K562 (cell line): ENCODE measurements at regions not wholly inside any gene's neighbourhood (a gene's known extent, or its start where the extent isn't known, plus 50 kb on each side); places are given as distances from the start of the nearest gene placed in this dataset.
A peak's percentile ranks its signal among the peaks of the same experiment; 100 is the strongest.

Experiments used
- ATAC-seq: fragments of 200-7000 bp; cut with Tn5 transposase; 3 replicates; pipeline ENCODE4 v1.9.1; 2020; ENCODE audit warnings: moderate library complexity
- BruUV-seq: library from RNA; stranded (reverse); fragments of 400-500 nt; replicated peaks from 2 replicates; lab custom pipeline; 2021; lab: Mats Ljungman, UMichigan
- CTCF ChIA-PET: fragments of 300-600 bp; formaldehyde crosslinking; extraction: SDS; loops from one replicate; lab custom pipeline; 2021; ENCODE audit warnings: low intra/inter-chr PET ratio; lab: Yijun Ruan, JAX
- POLR2A ChIA-PET: fragments of 300-600, 350-650 bp; sonication (Branson Sonifier 250); formaldehyde crosslinking; extraction: SDS; loops from one replicate; lab custom pipeline; 2021; ENCODE audit warnings: antibody characterized with exemption, inconsistent platforms; lab: Yijun Ruan, JAX
- DNase-seq, 4 experiments: peaks; one replicate each; pipeline versions ENCODE4 v3.0.0 to v3.0.0-alpha.2; 2011 to 2018; ENCODE audit warnings: low spot score in 3 of 4, mixed read lengths in 3 of 4; ENCODE audit errors: extremely low read depth in 1 of 4
- FAIRE-seq: peaks from 2 replicates; lab custom pipeline; 2011; peaks lifted over from hg19 to GRCh38; lab: Jason Lieb, UNC
- H2AFZ ChIP-seq: 2 replicates; pipeline ENCODE4 v1.6.0; 2011; ENCODE audit warnings: low read depth, low read length, control low read depth, inconsistent platforms
- H3K27ac ChIP-seq: fragments of 200-600 bp; 3 replicates; pipeline ENCODE4 v1.8.0; 2011; ENCODE audit warnings: low read depth, mild to moderate bottlenecking, control low read depth, inconsistent platforms, low read length, moderate library complexity, mixed read lengths; ENCODE audit errors: extremely low read depth
- H3K27me3 ChIP-seq, 2 experiments: fragments of 300-600 bp in 1 of 2; 2 replicates in 1 of 2; 3 replicates in 1 of 2; pipeline versions ENCODE4 v1.6.0 to v1.8.0; 2011; ENCODE audit warnings: inconsistent platforms in 2 of 2, low read length in 2 of 2, mild to moderate bottlenecking in 1 of 2, mixed read lengths in 1 of 2, moderate library complexity in 1 of 2; ENCODE audit not compliant: control insufficient read depth in 2 of 2, insufficient read depth in 2 of 2
- H3K36me3 ChIP-seq: fragments of 300-600 bp; 3 replicates; pipeline ENCODE4 v1.8.0; 2011; ENCODE audit warnings: mild to moderate bottlenecking, low read length, inconsistent platforms; ENCODE audit not compliant: control insufficient read depth, insufficient read depth
- H3K4me1 ChIP-seq, 2 experiments: fragments of 200-600 bp in 1 of 2; replicated peaks in 1 of 2; 2 replicates in 1 of 2; 3 replicates in 1 of 2; pipeline versions ENCODE4 v1.5.1 to v1.8.0; 2011; ENCODE audit warnings: inconsistent platforms in 2 of 2, low read length in 2 of 2, mild to moderate bottlenecking in 1 of 2, mixed read lengths in 1 of 2, moderate library complexity in 1 of 2; ENCODE audit not compliant: control insufficient read depth in 2 of 2, insufficient read depth in 2 of 2
- H3K4me2 ChIP-seq: 2 replicates; pipeline ENCODE4 v1.6.1; 2011; ENCODE audit warnings: low read length, control low read depth, inconsistent platforms, mixed read lengths; ENCODE audit not compliant: insufficient read depth
- H3K4me3 ChIP-seq: fragments of 200-600 bp; sonication (generic), shearing (Covaris generic); 2 replicates; pipeline ENCODE4 v1.5.1; 2016; ENCODE audit warnings: control low read depth, inconsistent platforms
- H3K79me2 ChIP-seq: fragments of 200-600 bp; 3 replicates; pipeline ENCODE4 v1.8.0; 2011; ENCODE audit warnings: low read length, inconsistent platforms; ENCODE audit not compliant: control insufficient read depth, insufficient read depth
- H3K9ac ChIP-seq, 2 experiments: 2 replicates each; pipeline versions ENCODE4 v1.6.0 to v1.6.1; 2011; ENCODE audit warnings: low read depth in 2 of 2, low read length in 2 of 2, control low read depth in 1 of 2, inconsistent platforms in 1 of 2, mild to moderate bottlenecking in 1 of 2, mixed read lengths in 1 of 2; ENCODE audit not compliant: insufficient read depth in 1 of 2
- H3K9me1 ChIP-seq: one replicate; pipeline ENCODE4 v1.6.0; 2011; ENCODE audit warnings: inconsistent platforms, mild to moderate bottlenecking, low read length, moderate library complexity; ENCODE audit not compliant: control insufficient read depth, insufficient read depth
- H3K9me3 ChIP-seq: replicated peaks from 2 replicates; pipeline ENCODE4 v1.5.1; 2011; ENCODE audit warnings: low read depth, low read length, inconsistent platforms; ENCODE audit not compliant: control insufficient read depth, insufficient read depth
- H4K20me1 ChIP-seq: replicated peaks from 2 replicates; pipeline ENCODE4 v1.6.1; 2011; ENCODE audit warnings: low read length, inconsistent platforms, mixed read lengths; ENCODE audit not compliant: control insufficient read depth, insufficient read depth
- ATF7 ChIP-seq: fragments of 450-650 bp; IDR thresholded peaks from 2 replicates; pipeline ENCODE4 v1.7.1; 2014; ENCODE audit warnings: mild to moderate bottlenecking, moderate library complexity
- BCOR ChIP-seq: fragments of 450-650 bp; IDR thresholded peaks from 2 replicates; pipeline ENCODE4 v1.6.1; 2016
- BMI1 ChIP-seq: fragments of 150-350 bp; IDR thresholded peaks from 2 replicates; pipeline ENCODE4 v1.6.1; 2014; ENCODE audit warnings: low read length
- CBFA2T2 ChIP-seq: fragments of 450-650 bp; conservative IDR thresholded peaks from 2 replicates; pipeline ENCODE4 v1.6.1; 2017; ENCODE audit warnings: mild to moderate bottlenecking
- CREBBP ChIP-seq: IDR thresholded peaks from one replicate; pipeline ENCODE4 v1.6.1; 2012; ENCODE audit warnings: low read depth, mild to moderate bottlenecking, control low read depth, inconsistent platforms, low read length
- HEY1 ChIP-seq: fragments of 250-450 bp; sonication (Bioruptor Pico); IDR thresholded peaks from 2 replicates; pipeline ENCODE4 v1.5.0; 2020; ENCODE audit warnings: mild to moderate bottlenecking, moderate library complexity, borderline replicate concordance
- JUN ChIP-seq, 2 experiments: sonication (generic) in 1 of 2; formaldehyde crosslinking in 1 of 2; IDR thresholded peaks; 2 replicates each; pipeline versions ENCODE4 v1.6.1 to v1.8.0; 2012 to 2022; ENCODE audit warnings: borderline replicate concordance in 2 of 2, mild to moderate bottlenecking in 2 of 2, improper control_type of control experiment in 1 of 2, low read depth in 1 of 2, low read length in 1 of 2, missing genetic modification reagents in 1 of 2
- PTTG1 ChIP-seq: fragments of 450-650 bp; IDR thresholded peaks from 2 replicates; pipeline ENCODE4 v1.6.1; 2016; ENCODE audit warnings: low read depth, mild to moderate bottlenecking, missing genetic modification characterization, missing compliant biosample characterization
- RCOR1 ChIP-seq, 2 experiments: IDR thresholded peaks; 2 replicates each; pipeline ENCODE4 v1.6.1; 2012; ENCODE audit warnings: low read depth in 2 of 2, low read length in 2 of 2, borderline replicate concordance in 1 of 2, improper control_type of control experiment in 1 of 2
- SREBF1 ChIP-seq: fragments of 150-350 bp; IDR thresholded peaks from 2 replicates; pipeline ENCODE4 v1.6.1; 2014; ENCODE audit warnings: antibody characterized with exemption, low read depth, low read length, borderline replicate concordance
- STAG1 ChIP-seq: sonication (generic); formaldehyde crosslinking; IDR thresholded peaks from 2 replicates; pipeline ENCODE4 v1.5.0; 2020; ENCODE audit warnings: missing genetic modification reagents, borderline replicate concordance
- TAF7 ChIP-seq: fragments of 450-650 bp; IDR thresholded peaks from 2 replicates; pipeline ENCODE4 v1.6.1; 2016; ENCODE audit warnings: missing genetic modification characterization, missing compliant biosample characterization
- U2AF2 ChIP-seq: fragments of 200-400 bp; formaldehyde crosslinking; optimal IDR thresholded peaks from 2 replicates; pipeline ENCODE3; 2017; ENCODE audit warnings: low read depth, mild to moderate bottlenecking, low read length
- YY1 ChIP-seq, 3 experiments: IDR thresholded peaks; 2 replicates each; pipeline ENCODE4 v1.6.1; 2011; ENCODE audit warnings: low read length in 2 of 3, mild to moderate bottlenecking in 2 of 3, moderate library complexity in 2 of 3, borderline replicate concordance in 1 of 3, control low read depth in 1 of 3, low read depth in 1 of 3; ENCODE audit not compliant: insufficient read depth in 3 of 3, insufficient replicate concordance in 2 of 3, control insufficient read depth in 1 of 3, insufficient read length in 1 of 3; ENCODE audit errors: extremely low read depth in 1 of 3
- ZNF408 ChIP-seq: fragments of 250-450 bp; sonication (Bioruptor Pico); IDR thresholded peaks from 2 replicates; pipeline ENCODE4 v1.4.0; 2020; ENCODE audit warnings: low read depth, mild to moderate bottlenecking, moderate library complexity
- ZZZ3 ChIP-seq: fragments of 450-650 bp; IDR thresholded peaks from 2 replicates; pipeline ENCODE4 v1.6.1; 2016; ENCODE audit warnings: antibody characterized with exemption, mild to moderate bottlenecking, moderate library complexity
- WGBS: fragments of 100-300 bp; shearing (Covaris generic); methylation state at CpG from one replicate; pipeline ENCODE4 v1.1.6; 2016; ENCODE audit warnings: low coverage, mixed read lengths; ENCODE audit not compliant: insufficient coverage; ENCODE audit errors: missing lambda C conversion rate; 5-methylcytosine and 5-hydroxymethylcytosine counted together
- in situ Hi-C: fragments of 300-500 bp; cut with MboI; formaldehyde crosslinking; loops from 4 replicates; pipeline ENCODE4 v1.15.0; 2018; ENCODE audit warnings: inconsistent platforms, mixed read lengths
- intact Hi-C: fragments of 100-400 bp; cut with micrococcal nuclease; formaldehyde crosslinking; loops from 2 replicates; pipeline ENCODE4 v1.14.2; 2022
- TF ChIP-seq, protein P1 (sequence below): fragments of 250-450 bp; sonication (Bioruptor Pico); IDR thresholded peaks from 2 replicates; pipeline ENCODE4 v1.8.0; 2022; ENCODE audit warnings: inconsistent platforms
- TF ChIP-seq, protein P2 (sequence below): fragments of 450-650 bp; IDR thresholded peaks from 2 replicates; pipeline ENCODE4 v1.6.1; 2016; ENCODE audit warnings: antibody characterized with exemption
- TF ChIP-seq, protein P3 (sequence below): fragments of 450-650 bp; formaldehyde crosslinking; IDR thresholded peaks from 2 replicates; pipeline ENCODE4 v1.4.0; 2020; ENCODE audit warnings: mild to moderate bottlenecking, moderate library complexity

DNA sequence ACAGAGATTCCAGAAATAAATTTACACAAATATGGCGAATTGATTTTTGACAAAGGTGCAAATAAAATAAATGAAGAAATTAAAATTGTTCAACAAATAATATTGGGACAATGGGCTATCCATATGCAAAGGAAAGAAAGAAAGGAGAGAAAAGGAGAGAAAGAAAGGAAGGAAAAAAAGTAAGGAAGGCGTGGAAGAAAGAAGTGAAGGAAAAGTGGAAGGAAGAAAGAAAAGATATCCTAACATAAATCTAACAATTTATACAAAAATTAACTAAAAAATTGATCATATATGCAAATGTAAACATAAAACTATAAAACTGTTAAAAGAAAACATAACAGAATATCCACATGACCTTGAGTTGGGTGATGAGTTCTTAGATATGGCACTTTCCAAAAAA is 78.7 kb upstream of the ZNF184 start:
- Histone ChIP-seq H4K20me1 (no peaks in the 10 kb centered on the region), H3K9ac (peak overlapping the region in 1 of 2 experiments; percentile 93; a peak in 2 of 4 replicates), H3K9me1 (no peaks in the 10 kb centered on the region), H3K4me1 (peaks cover 0 to 13% of the 10 kb centered on the region in 2 experiments; a peak in 2 of 5 replicates), H3K36me3 (no peaks in the 10 kb centered on the region), H3K79me2 (no peaks in the 10 kb centered on the region), H3K9me3 (no peaks in the 10 kb centered on the region), H3K4me3 (peak overlapping the region; percentile 52; the same call in 1 of the 2 replicates), H3K27me3 (no peaks in the 10 kb centered on the region), H3K4me2 (peak overlapping the region; percentile 86; the same call in 1 of the 2 replicates), H3K27ac (peak overlapping the region; percentile 93; the same call in 2 of the 3 replicates), H2AFZ (peak overlapping the region; percentile 98)
- no peak for DNase-seq
- ChIA-PET CTCF (no interaction called here), POLR2A (no interaction called here)
- WGBS: 5% methylated on average over 1 of the region's 2 CpGs
- ATAC-seq: no peak
- BruUV-seq: no TSS peak
- intact Hi-C loops: loop anchor here (2.0 kb wide), 3 partner anchors 33 to 49 kb away; no protein-coding TSS in a partner anchor
- FAIRE-seq: no peak
- in situ Hi-C loops: no loop called here
- no peak for TF ChIP-seq HEY1 (CRISPR knock-in tag)
- no peak for TF ChIP-seq CBFA2T2
- TF ChIP-seq BMI1: no peak
- TF ChIP-seq ATF7: no peak
- no peak for TF ChIP-seq JUN (IDR thresholded peaks at IDR 0.05; ENCODE audit: borderline replicate concordance, low read depth, low read length)
- TF ChIP-seq JUN (CRISPR knock-in tag; IDR thresholded peaks at IDR 0.05; ENCODE audit: borderline replicate concordance): no peak
- TF ChIP-seq SREBF1: no peak
- TF ChIP-seq TAF7: no peak
- no peak for TF ChIP-seq YY1 (IDR thresholded peaks at IDR 0.05; ENCODE audit: borderline replicate concordance in 1 of 3, control insufficient read depth in 1 of 3, extremely low read depth in 1 of 3, insufficient read depth in 3 of 3, insufficient read length in 1 of 3, insufficient replicate concordance in 2 of 3, low read depth in 1 of 3, low read length in 2 of 3)
- TF ChIP-seq BCOR: no peak
- no peak for TF ChIP-seq PTTG1 (tag)
- TF ChIP-seq ZZZ3: no peak
- no peak for TF ChIP-seq CREBBP
- no peak for TF ChIP-seq RCOR1 (IDR thresholded peaks at IDR 0.05; ENCODE audit: borderline replicate concordance in 1 of 2, low read depth in 2 of 2, low read length in 2 of 2)
- TF ChIP-seq, protein P1, sequence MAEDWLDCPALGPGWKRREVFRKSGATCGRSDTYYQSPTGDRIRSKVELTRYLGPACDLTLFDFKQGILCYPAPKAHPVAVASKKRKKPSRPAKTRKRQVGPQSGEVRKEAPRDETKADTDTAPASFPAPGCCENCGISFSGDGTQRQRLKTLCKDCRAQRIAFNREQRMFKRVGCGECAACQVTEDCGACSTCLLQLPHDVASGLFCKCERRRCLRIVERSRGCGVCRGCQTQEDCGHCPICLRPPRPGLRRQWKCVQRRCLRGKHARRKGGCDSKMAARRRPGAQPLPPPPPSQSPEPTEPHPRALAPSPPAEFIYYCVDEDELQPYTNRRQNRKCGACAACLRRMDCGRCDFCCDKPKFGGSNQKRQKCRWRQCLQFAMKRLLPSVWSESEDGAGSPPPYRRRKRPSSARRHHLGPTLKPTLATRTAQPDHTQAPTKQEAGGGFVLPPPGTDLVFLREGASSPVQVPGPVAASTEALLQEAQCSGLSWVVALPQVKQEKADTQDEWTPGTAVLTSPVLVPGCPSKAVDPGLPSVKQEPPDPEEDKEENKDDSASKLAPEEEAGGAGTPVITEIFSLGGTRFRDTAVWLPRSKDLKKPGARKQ (CRISPR knock-in tag): no peak
- TF ChIP-seq STAG1: no peak
- no peak for TF ChIP-seq ZNF408
- TF ChIP-seq, protein P2, sequence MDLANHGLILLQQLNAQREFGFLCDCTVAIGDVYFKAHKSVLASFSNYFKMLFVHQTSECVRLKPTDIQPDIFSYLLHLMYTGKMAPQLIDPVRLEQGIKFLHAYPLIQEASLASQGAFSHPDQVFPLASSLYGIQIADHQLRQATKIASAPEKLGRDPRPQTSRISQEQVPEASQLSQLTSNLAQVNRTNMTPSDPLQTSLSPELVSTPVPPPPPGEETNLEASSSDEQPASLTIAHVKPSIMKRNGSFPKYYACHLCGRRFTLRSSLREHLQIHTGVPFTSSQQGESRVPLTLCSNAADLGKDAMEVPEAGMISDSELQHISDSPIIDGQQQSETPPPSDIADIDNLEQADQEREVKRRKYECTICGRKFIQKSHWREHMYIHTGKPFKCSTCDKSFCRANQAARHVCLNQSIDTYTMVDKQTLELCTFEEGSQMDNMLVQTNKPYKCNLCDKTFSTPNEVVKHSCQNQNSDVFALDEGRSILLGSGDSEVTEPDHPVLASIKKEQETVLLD: peak; percentile 75
- TF ChIP-seq, protein P3, sequence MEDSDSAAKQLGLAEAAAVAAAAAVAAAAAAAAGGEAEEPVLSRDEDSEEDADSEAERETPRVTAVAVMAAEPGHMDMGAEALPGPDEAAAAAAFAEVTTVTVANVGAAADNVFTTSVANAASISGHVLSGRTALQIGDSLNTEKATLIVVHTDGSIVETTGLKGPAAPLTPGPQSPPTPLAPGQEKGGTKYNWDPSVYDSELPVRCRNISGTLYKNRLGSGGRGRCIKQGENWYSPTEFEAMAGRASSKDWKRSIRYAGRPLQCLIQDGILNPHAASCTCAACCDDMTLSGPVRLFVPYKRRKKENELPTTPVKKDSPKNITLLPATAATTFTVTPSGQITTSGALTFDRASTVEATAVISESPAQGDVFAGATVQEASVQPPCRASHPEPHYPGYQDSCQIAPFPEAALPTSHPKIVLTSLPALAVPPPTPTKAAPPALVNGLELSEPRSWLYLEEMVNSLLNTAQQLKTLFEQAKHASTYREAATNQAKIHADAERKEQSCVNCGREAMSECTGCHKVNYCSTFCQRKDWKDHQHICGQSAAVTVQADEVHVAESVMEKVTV: no peak
- TF ChIP-seq U2AF2: no peak
